ENCODE measurements at regions not wholly inside any gene's neighbourhood (a gene's known extent, or its start where the extent isn't known, plus 50 kb on each side); places are given as distances from the start of the nearest gene placed in this dataset.
A peak's percentile ranks its signal among the peaks of the same experiment; 100 is the strongest.

DNA sequence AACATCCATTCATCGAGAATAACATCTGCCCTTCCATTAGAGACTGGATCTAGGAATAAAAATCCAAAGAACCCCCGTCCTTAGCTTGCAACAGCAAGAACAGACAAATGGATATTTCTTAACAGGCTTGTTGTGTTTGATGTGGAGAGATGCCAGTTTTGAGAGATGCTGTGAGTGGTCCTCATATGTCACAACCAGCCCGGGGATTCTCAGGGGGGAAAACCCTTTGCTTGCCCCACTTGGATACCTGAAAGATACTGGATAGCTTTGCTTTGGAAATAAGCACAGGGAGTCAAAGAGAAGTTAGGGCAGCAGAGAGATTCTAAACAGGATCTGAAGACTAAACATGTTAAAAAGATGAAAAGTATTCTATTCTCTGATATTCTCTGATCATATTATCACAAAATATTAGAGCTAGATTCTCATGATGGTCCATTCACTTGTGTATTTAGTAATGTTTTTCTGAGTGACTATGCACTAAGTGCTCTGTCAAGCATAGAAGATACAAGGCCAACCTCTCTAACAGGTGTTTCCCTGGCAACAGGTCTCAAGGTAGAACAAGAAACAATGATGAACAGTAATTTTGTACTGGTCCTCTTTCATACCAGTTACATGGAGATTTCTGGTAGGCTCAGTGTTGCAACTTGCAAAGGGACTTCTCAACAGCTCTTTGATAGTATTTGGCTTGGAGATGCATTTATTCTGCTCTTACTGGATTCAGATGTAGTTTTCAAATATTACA is 348.2 kb downstream of the MYCN start:
- Histone ChIP-seq H3K9me3 (peaks cover 6% of the 10 kb centered on the region; the same call in 1 of the 2 replicates), H3K27me3 (no peaks in the 10 kb centered on the region), H3K36me3 (no peaks in the 10 kb centered on the region), H3K4me1 (peaks cover 30% of the 10 kb centered on the region), H3K4me3 (ENCODE audit: low read depth, low read length) (no peak overlapping the region)
- TF ChIP-seq, protein P1, sequence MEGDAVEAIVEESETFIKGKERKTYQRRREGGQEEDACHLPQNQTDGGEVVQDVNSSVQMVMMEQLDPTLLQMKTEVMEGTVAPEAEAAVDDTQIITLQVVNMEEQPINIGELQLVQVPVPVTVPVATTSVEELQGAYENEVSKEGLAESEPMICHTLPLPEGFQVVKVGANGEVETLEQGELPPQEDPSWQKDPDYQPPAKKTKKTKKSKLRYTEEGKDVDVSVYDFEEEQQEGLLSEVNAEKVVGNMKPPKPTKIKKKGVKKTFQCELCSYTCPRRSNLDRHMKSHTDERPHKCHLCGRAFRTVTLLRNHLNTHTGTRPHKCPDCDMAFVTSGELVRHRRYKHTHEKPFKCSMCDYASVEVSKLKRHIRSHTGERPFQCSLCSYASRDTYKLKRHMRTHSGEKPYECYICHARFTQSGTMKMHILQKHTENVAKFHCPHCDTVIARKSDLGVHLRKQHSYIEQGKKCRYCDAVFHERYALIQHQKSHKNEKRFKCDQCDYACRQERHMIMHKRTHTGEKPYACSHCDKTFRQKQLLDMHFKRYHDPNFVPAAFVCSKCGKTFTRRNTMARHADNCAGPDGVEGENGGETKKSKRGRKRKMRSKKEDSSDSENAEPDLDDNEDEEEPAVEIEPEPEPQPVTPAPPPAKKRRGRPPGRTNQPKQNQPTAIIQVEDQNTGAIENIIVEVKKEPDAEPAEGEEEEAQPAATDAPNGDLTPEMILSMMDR (IDR thresholded peaks at IDR 0.05; ENCODE audit: low read depth, low read length): no peak
- DNase-seq: peak; percentile 94

DNA sequence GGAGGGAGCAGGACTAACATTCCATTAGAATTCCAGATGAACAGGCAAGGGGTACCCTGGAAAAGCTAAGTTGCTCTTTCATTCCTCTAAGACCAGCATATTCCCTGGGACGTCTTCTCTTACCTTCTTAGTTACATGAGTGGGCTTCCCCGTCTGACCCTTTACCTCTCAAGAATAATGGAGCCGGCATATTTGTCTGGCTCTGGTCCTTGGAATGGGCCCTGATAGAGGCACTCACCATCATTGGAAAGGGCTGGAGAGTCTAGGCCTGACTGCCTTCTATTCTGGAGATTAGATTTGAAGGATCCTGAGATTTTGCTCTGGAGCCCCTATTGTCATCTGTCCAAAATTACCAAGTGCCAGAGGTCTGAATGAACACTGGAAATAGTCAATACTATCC is 347.5 kb downstream of the MYCN start:
- Histone ChIP-seq H3K4me3 (ENCODE audit: low read depth, low read length) (no peak overlapping the region), H3K4me1 (peaks cover 26% of the 10 kb centered on the region), H3K27me3 (no peaks in the 10 kb centered on the region), H3K9me3 (peaks cover 6% of the 10 kb centered on the region; the same call in 1 of the 2 replicates), H3K36me3 (no peaks in the 10 kb centered on the region)
- TF ChIP-seq, protein P1 (IDR thresholded peaks at IDR 0.05; ENCODE audit: low read depth, low read length): no peak
- peak; percentile 94 for DNase-seq

DNA sequence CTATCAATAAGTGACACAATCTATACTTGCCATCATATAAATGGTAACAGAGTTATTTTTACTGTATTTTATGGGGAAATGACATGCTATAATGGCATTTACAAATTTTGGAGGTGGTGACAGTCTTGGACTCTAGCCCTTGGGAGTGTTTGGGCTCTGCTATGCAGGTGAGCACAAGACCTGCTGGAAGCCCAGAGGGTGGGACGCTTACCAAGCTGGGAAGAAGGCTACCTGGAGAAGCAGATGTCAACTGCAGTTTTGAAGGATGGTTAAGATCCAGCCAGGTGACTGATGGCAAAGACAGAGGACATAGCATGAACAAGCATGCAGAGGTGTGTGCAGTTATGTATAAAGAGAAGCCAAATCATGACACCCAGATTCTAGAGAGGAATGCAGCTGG is 346.9 kb downstream of the MYCN start:
- Histone ChIP-seq H3K4me1 (peaks cover 23% of the 10 kb centered on the region), H3K9me3 (peaks cover 3% of the 10 kb centered on the region; the same call in 1 of the 2 replicates), H3K27me3 (no peaks in the 10 kb centered on the region), H3K4me3 (ENCODE audit: low read depth, low read length) (no peak overlapping the region), H3K36me3 (no peaks in the 10 kb centered on the region)
- peak; percentile 97 for DNase-seq
- TF ChIP-seq, protein P1 (IDR thresholded peaks at IDR 0.05; ENCODE audit: low read depth, low read length): no peak

DNA sequence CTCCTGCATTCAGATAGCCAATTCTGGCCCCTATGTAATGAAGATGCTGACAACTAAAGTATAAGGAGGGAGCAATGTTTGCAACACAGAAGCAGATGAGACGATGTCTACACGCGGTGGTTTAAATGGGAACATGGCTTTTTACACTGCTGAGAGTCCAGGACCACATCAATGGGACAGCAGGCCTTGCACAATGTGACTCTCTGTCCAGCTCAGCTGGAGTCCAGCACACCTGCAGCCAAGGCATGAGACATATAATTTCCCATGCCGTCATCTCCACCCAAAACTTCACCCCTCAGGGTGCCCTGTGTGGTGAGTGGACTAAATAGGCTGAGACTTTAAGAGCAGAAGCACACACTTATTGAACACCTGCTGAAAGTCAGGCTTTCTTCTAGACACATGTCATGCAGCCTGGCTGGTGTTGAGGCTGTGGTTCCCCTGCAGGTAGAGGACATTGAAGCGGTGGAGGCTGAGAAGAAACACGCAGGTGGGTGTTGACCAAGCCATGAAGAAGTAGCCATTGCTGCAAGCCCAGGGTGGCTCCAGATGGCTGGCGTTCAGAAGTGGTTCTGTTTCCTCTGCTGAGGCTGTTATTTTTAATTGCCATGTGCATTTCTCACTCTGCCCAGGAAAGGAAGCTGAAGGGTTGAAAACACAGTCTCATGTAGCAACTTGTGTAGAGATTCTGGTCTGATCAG is 345.6 kb downstream of the MYCN start:
- Histone ChIP-seq H3K4me3 (ENCODE audit: low read depth, low read length) (no peak overlapping the region), H3K9me3 (no peaks in the 10 kb centered on the region), H3K27me3 (no peaks in the 10 kb centered on the region), H3K4me1 (peaks cover 33% of the 10 kb centered on the region), H3K36me3 (no peaks in the 10 kb centered on the region)
- TF ChIP-seq, protein P1 (IDR thresholded peaks at IDR 0.05; ENCODE audit: low read depth, low read length): no peak
- DNase-seq: peak; percentile 100

DNA sequence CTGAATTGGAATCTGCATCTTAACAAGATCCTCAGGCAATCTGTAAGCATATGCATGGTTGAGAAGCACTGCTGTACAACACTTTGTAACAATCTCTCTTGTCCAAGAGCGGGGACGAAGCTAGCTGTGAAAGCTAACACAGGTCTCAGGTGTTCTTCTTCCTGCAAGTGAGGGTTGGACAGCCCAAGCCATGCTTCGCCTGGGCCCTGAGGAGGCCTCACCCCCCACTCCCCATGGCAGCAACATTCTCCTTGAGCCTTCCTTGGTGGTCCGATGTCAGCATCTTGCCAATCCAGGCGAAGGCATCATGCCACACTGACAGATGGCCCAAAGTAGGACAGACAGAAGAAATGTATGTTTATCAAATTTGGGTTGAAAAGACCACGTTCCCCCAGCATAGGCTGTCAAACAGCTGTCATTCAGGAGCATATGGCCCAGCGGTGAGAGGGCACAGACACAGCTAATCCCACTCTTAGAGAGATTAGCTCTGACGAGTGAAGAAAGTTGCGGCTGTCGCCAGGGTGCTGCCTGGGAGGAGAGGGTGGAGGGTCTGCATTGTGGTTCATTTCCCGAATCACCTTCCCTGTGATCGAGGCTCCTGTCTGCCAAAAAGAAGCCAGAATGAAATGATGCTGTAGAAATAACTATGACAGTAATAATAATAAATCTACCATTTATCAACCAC is 344.7 kb downstream of the MYCN start:
- Histone ChIP-seq H3K4me1 (peaks cover 26% of the 10 kb centered on the region), H3K4me3 (ENCODE audit: low read depth, low read length) (no peak overlapping the region), H3K27me3 (no peaks in the 10 kb centered on the region), H3K36me3 (no peaks in the 10 kb centered on the region), H3K9me3 (no peaks in the 10 kb centered on the region)
- TF ChIP-seq, protein P1 (IDR thresholded peaks at IDR 0.05; ENCODE audit: low read depth, low read length): no peak
- peak; percentile 100 for DNase-seq
